Jurkat, Clone E6-1 (cell line): ENCODE measurements at regions not wholly inside any gene's neighbourhood (a gene's known extent, or its start where the extent isn't known, plus 50 kb on each side); places are given as distances from the start of the nearest gene placed in this dataset.
"Not testable (repeated sequence)": the region's sequence is repeated elsewhere in the genome, so short reads cannot be mapped to it uniquely, and the experiment has no call there.

Experiments used
- DNase-seq: peaks from one replicate; pipeline ENCODE4 v3.0.0-alpha.2; 2011; ENCODE audit warnings: low read depth, low spot score
- H3K4me3 ChIP-seq: 2 replicates; pipeline ENCODE4 v1.5.1; 2011; ENCODE audit warnings: mild to moderate bottlenecking, low read length, control low read depth, moderate library complexity

DNA sequence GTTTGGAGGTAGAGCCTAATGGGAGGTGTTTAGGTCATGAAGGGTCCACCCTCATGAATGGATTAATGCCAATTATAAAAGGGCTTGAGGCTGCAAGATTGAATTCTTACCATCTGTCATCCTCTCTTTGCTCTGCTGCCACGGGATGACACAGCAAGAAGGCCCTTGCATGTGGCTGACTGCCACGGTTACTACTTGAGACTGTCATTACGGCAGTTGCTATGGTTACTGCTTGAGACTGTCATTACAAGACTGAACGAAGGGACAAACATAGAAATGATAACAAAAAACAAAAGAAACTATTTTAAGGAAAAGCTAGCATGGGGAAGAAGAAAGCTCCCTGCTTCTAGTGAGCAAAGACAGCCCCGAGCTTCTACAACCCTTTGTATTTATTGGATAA lies 715.0 kb downstream of the TFAP2A start:
- DNase-seq, result no peak
- H3K4me3 ChIP-seq, result no peak overlapping the region

DNA sequence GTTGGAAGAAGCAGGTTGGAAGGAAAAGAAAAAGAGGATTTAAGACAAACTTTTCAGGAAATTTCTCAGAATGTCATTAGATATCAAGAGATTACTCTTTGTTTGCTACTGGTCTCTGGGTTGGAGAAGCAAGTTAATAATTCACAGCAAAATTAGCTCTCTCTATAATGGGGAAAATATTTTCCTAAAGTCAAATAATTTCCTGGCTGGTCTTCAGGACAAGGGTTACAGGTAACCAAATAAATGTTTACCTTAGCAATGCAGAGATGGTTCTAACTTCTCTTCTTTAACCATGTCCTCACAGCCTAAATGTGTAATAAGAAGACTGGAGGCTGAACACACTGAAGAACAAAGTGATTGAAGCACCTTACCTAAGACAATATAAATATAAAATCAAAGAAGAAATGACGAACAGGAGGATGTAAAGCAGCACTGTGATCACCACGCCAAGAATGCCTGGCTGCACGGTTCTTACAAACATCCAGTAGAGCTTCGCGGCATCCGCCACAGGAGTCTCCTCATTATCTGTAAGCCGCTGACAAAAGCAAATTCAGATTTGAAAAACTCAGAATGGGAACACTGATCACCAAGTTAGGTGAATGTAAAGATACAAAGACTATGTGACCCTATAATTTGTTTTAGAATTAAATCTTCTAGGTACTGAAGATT lies 717.5 kb downstream of the TFAP2A start:
- DNase-seq, result no peak
- no peak overlapping the region for H3K4me3 ChIP-seq

DNA sequence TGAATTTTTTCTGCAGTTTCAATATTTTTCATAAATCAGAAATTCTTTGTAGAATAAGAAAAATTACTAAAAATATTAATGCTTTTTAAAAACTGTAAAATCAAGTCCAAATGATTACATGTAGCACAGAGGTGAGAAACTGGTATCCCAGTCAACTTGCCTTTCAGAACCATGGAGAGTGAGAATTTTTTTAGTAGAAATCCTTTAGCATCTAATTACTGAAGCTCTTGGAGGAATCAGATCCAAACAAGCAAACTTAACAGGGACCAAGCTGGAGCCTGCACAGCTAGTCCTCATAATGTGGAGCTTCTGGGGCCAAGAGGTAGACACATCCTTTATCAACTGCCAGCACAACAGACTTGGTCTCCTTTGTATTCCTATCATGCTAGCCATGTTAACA lies 724.5 kb downstream of the TFAP2A start:
- no peak for DNase-seq
- H3K4me3 ChIP-seq, result no peak overlapping the region

GRCh38 chr6:9680727-9681126 lies 734.1 kb downstream of the TFAP2A start:
- H3K4me3 ChIP-seq, DNase-seq: not testable (repeated sequence)

GRCh38 chr6:9675122-9675521 lies 739.8 kb downstream of the TFAP2A start:
- H3K4me3 ChIP-seq, result no peak overlapping the region
- no peak for DNase-seq

GRCh38 chr6:9659848-9660247 lies 755.0 kb downstream of the TFAP2A start:
- no peak overlapping the region for H3K4me3 ChIP-seq
- DNase-seq, result peak; percentile 1

GRCh38 chr6:9657994-9658393 lies 756.9 kb downstream of the TFAP2A start:
- no peak for DNase-seq
- H3K4me3 ChIP-seq, result no peak overlapping the region

GRCh38 chr6:9647599-9647998 lies 767.3 kb downstream of the TFAP2A start:
- no peak for DNase-seq
- H3K4me3 ChIP-seq, result no peak overlapping the region

DNA sequence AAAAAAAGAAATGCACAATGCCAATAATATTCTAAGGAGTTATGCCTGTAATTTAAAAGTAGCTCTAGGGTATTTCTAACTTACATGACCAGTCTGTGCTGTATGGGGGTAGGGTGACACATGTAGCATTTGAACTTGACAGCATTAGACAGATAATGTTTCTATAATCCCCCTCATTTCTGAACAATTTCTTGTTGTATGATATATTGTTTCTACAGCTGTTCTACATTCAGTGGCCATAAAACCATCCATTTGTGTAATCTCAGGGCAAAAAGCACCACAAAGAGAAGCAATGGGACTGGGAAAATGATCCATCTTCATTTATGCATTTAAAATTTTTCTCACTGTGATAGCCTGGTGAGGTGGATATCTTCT lies 767.8 kb downstream of the TFAP2A start:
- DNase-seq, result no peak
- no peak overlapping the region for H3K4me3 ChIP-seq

GRCh38 chr6:9646342-9647070 lies 768.4 kb downstream of the TFAP2A start:
- H3K4me3 ChIP-seq, result no peak overlapping the region
- DNase-seq, result no peak

DNA sequence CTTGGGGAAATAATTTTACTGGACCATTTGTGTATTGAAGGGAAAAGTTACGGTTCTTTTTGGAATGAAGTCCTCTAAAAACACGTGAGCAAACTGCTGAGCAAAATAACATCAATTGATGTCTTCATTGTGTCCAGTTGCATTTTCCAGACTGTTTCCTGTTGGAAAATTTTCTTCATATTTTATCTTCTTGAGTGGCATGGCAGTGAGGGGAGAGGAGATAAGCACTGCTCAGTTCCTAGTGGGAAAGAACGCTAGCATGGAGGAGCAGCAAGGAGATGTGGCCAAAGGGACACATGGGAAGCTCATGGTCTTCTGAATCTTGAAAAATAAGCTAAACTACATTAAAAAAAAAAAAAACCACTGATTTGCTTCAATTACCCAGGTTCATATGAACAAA lies 776.0 kb downstream of the TFAP2A start:
- no peak for DNase-seq

DNA sequence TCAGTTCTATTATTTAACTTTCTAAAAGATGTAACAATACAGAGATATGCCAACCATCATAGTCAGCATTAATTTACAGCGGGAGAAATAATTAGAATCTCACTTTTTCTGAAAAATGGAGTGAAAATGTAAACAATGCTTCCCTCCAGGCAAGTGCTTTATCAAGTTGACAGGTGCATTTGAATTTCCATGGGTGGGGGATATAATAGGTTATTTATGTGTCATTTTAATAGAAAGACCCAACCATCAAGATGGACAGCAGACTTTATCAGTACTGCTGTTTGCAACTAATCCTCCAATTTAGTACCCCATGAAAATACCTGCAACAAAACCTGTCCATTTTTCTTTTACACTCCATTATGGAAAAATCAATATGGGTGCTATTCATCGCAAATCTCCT lies 780.1 kb downstream of the TFAP2A start:
- DNase-seq, result no peak
- no peak overlapping the region for H3K4me3 ChIP-seq

More for the DNA sequence above, 776.0 kb downstream of the TFAP2A start:
- no peak overlapping the region for H3K4me3 ChIP-seq

GRCh38 chr6:9632026-9632425 lies 782.8 kb downstream of the TFAP2A start:
- no peak for DNase-seq
- no peak overlapping the region for H3K4me3 ChIP-seq

DNA sequence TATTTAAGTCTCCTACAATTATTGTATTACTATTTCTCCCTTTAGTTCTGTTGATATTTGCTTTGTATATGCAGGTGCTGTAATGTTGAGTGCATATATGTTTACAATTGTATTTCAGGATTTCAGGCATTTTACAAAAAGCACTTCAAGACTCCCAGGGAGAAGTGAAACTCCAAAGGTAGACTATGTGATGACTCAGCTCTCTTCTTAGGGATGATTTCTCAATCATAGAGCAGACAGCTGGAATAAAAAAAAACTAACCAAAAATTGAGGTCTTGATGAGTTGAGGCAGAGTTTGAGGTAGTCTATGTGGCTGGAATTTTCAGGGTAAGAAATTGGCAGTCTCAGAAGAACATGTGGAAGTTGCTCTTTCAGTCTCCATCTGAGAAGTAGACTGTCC lies 786.1 kb downstream of the TFAP2A start:
- DNase-seq, result no peak
- no peak overlapping the region for H3K4me3 ChIP-seq

GRCh38 chr6:9627916-9628315 lies 787.0 kb downstream of the TFAP2A start:
- H3K4me3 ChIP-seq, result no peak overlapping the region
- DNase-seq, result no peak

- H3K4me3 ChIP-seq, result no peak overlapping the region
- DNase-seq, result peak; percentile 19
Measured at GRCh38 chr6:9623985-9624384, 790.9 kb downstream of the TFAP2A start.

DNA sequence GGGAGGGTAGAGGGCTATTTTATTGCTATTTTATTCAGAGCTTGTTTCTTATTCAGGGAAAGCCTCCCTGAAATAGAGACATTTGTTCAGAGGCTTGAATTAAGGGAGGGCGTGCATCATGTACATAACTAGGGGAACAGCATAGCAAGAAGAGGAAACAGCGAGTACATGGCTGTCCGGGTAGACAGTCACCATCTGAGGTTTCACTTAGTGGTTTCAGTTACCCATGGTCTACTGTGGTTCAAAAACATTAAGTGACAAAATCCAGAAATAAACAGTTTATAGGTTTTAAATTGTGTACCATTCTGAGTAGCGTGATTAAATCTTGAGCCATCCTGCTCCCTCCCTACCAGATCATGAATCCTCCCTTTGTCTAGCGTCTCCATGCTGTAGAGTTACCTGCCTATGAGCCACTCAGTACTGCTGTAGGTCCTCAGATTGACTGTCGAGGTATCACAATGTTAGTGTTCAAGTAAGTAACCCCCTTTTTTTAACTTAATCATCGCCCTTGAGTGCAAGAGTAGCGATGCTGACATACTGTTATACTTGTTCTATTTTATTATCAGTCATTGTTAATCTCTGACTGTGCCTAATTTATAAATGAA lies 791.5 kb downstream of the TFAP2A start:
- H3K4me3 ChIP-seq, result no peak overlapping the region
- DNase-seq, result no peak

DNA sequence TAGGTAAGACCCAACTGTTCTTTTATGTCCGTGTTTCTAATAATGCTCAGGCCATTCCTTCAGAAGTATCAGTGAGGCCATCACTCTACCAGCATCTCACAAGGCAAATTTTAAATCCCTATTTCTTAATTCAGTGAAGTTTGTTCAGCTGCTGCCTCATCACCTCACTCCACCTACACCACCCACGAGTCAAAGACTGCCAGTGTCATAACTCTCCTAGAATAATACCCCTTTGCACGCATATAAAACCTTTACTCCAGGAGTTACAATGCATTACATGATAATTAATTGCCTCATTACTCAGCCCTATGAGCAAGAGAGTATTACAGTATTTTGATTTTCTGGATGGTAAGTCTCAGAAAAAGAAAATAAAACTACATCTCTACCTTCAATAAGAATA lies 793.6 kb downstream of the TFAP2A start:
- no peak for DNase-seq
- H3K4me3 ChIP-seq, result no peak overlapping the region

GRCh38 chr6:9620687-9621086 lies 794.2 kb downstream of the TFAP2A start:
- DNase-seq, result no peak
- H3K4me3 ChIP-seq, result no peak overlapping the region

GRCh38 chr6:9620263-9620662 lies 794.6 kb downstream of the TFAP2A start:
- DNase-seq, result no peak
- no peak overlapping the region for H3K4me3 ChIP-seq

DNA sequence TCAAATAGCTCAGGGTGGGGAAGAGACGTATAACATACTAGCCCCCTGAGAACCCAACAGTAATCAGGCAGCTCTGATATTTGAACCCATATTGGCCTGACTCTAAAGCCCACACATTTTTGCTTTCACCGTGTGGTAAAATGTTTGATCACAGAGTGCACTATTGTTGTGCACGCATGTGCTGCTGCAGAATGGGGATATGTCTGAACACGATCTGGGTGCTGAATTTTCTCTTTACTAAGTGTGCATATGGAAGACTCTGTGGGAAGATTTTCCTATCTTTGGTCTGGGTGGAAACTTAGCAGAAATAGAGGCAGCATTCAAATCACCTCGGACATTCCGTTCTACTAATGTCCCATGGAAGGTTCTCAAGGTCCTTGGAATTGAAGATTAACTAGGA lies 800.1 kb downstream of the TFAP2A start:
- H3K4me3 ChIP-seq, result no peak overlapping the region
- no peak for DNase-seq
